Heart left ventricle (tissue), 16 donors: ENCODE measurements at regions not wholly inside any gene's neighbourhood (a gene's known extent, or its start where the extent isn't known, plus 50 kb on each side); places are given as distances from the start of the nearest gene placed in this dataset.

Experiments used
- ATAC-seq, 4 donors: fragments of 200-7000 bp; cut with Tn5 transposase; one replicate each; pipeline ENCODE4 v1.9.1; 2020 to 2022; ENCODE audit warnings: moderate library complexity in 4 of 4, mild to moderate bottlenecking in 3 of 4, moderate number of reproducible peaks in 1 of 4
- DNase-seq, 5 donors: peaks; one replicate each; pipeline ENCODE4 v3.0.0-alpha.2; 2020
- H3K27ac ChIP-seq, 12 donors: fragments of 200-600 bp; sonication (generic) in 4 of 12; one replicate each; pipeline versions ENCODE4 v1.5.0 to v1.8.0; 2016 to 2022; ENCODE audit warnings: mild to moderate bottlenecking in 2 of 12
- H3K27me3 ChIP-seq, 9 donors: fragments of 200-600 bp; sonication (generic) in 2 of 9; one replicate each; pipeline versions ENCODE4 v1.5.1 to v1.8.0; 2016 to 2022; ENCODE audit warnings: mild to moderate bottlenecking in 3 of 9
- H3K36me3 ChIP-seq, 9 donors: fragments of 200-600 bp; sonication (generic) in 2 of 9; one replicate each; pipeline versions ENCODE4 v1.5.0 to v1.8.0; 2018 to 2022; ENCODE audit warnings: mild to moderate bottlenecking in 2 of 9
- H3K4me1 ChIP-seq, 12 donors: fragments of 200-600 bp; sonication (generic) in 4 of 12; one replicate each; pipeline versions ENCODE4 v1.5.0 to v1.8.0; 2016 to 2022; ENCODE audit warnings: mild to moderate bottlenecking in 3 of 12
- H3K4me3 ChIP-seq, 12 donors: fragments of 200-600 bp; sonication (generic) in 4 of 12; one replicate each; pipeline versions ENCODE4 v1.5.0 to v1.8.0; 2017 to 2022; ENCODE audit warnings: mild to moderate bottlenecking in 9 of 12, moderate library complexity in 4 of 12
- H3K9me3 ChIP-seq, 12 donors: fragments of 200-600 bp; sonication (generic) in 4 of 12; one replicate each; pipeline versions ENCODE4 v1.5.0 to v1.8.0; 2016 to 2022; ENCODE audit warnings: mild to moderate bottlenecking in 1 of 12
- POLR2A ChIP-seq, 2 donors: fragments of 450-650 bp; IDR thresholded peaks; one replicate each; pipeline ENCODE4 v1.6.1; 2017; ENCODE audit warnings: antibody characterized with exemption in 2 of 2, mild to moderate bottlenecking in 2 of 2, moderate library complexity in 2 of 2
- WGBS, 4 donors: extraction: QIAGEN DNeasy Blood & Tissue Kit in 2 of 4; methylation state at CpG; one replicate each; pipeline versions ENCODE4 v1.1.5 to v1.1.7; 2013 to 2018; 5-methylcytosine and 5-hydroxymethylcytosine counted together
- intact Hi-C, 10 donors: fragments of 100-400 bp; cut with DNase I; formaldehyde crosslinking; loops; one replicate each; pipeline versions ENCODE4 v1.11.1 to v1.14.2; 2022
- TF ChIP-seq, protein P1 (sequence below), 12 donors: fragments of 200-600 bp; sonication (generic) in 4 of 12; IDR thresholded peaks; one replicate each; pipeline versions ENCODE4 v1.5.0 to v1.8.0; 2018 to 2022; ENCODE audit warnings: antibody characterized with exemption in 12 of 12, mild to moderate bottlenecking in 5 of 12
- donor health status: ischemic (EF 13 %, LVEDD 7.1; RV severe dilation, severe dysfunction).
- donor health status: healthy with polysubstance abuse.
- donor health status: DM: no; HTN: yes; CAD: no.
- donor health status: DM: no; HTN: no; CAD: no.
- donor health status: ischemic (EF 25% LVEDD 6.9; RV normal size, moderate dysfunction).
- donor health status: ischemic (EF 25% LVEDD 5.7; RV mildly dilated, moderate dysfunction).
- donor health status: healthy.
- donor health status: DM: yes; HTN: yes; CAD: no.
- donor health status: ischemic (EF 35%, LVEDD 5.7; RV mildly dilated, moderate dysfunction).
- donor health status: nonischemic (EF 11% LVEDD 7.7; RV severe dilation, severe dysfunction).
- donor health status: DM: yes; HTN: yes; CAD: no.
- donor health status: PGD.
- donor health status: ischemic (EF 29% LVEDD 5.4; RV normal size, mild dysfunction).
- donor health status: nonischemic (EF 23%, LVEDD 6.1; RV moderate dilation, normal function).

DNA sequence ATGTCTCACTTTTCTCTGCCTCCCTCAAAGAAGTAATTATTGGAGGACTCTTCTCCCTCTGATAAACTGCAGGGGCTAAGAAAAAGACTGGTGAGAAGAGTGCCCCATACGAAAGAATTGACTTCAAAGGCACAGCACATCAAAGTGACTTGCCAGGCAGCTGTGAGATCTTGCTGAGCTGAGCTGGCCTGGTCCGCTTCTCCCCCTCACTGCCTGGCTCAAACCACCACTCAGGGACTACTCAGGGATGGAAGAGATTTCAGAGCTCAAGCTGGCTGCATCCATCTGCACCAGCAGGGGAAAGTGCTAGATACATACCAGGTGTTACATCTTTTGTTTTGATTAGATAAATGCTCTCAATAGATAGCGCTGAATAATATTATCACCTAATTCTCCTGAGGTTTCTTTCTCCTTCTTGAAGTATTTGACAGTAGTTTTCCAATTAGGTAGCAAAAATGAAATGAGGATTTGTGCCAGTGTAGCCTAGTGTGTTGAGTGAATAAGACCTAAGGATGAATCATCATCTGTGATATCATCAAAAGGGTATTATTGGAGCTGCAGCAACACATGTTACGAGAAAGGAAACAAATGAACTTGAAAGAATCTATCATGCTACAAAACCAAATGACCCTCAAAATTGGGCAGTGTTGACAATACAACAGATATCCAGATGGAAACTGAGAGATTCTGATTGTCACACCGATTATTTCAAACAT is 379.8 kb downstream of the TBC1D4 start:
- 74 to 82% (median 77%) methylated on average over 5 of the region's 5 CpGs for WGBS, 4 donors
- TF ChIP-seq POLR2A (IDR thresholded peaks at IDR 0.05): no peak
- TF ChIP-seq, protein P1, sequence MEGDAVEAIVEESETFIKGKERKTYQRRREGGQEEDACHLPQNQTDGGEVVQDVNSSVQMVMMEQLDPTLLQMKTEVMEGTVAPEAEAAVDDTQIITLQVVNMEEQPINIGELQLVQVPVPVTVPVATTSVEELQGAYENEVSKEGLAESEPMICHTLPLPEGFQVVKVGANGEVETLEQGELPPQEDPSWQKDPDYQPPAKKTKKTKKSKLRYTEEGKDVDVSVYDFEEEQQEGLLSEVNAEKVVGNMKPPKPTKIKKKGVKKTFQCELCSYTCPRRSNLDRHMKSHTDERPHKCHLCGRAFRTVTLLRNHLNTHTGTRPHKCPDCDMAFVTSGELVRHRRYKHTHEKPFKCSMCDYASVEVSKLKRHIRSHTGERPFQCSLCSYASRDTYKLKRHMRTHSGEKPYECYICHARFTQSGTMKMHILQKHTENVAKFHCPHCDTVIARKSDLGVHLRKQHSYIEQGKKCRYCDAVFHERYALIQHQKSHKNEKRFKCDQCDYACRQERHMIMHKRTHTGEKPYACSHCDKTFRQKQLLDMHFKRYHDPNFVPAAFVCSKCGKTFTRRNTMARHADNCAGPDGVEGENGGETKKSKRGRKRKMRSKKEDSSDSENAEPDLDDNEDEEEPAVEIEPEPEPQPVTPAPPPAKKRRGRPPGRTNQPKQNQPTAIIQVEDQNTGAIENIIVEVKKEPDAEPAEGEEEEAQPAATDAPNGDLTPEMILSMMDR (IDR thresholded peaks at IDR 0.05): no peak
- H3K27me3 ChIP-seq: no peaks in the 10 kb centered on the region
- DNase-seq: no peak
- H3K4me3 ChIP-seq: no peak overlapping the region
- no peak for ATAC-seq
- peaks cover 0 to 5% (median 0%) of the 10 kb centered on the region in 12 donors for H3K4me1 ChIP-seq
- peaks cover 0 to 11% (median 0%) of the 10 kb centered on the region in 12 donors for H3K9me3 ChIP-seq
- intact Hi-C loops: loop anchor here in 1 of 10 donors (10.0 kb wide), 1 partner anchor 517 kb away; no protein-coding TSS in a partner anchor
- no peaks in the 10 kb centered on the region for H3K36me3 ChIP-seq
- H3K27ac ChIP-seq: no peak overlapping the region

DNA sequence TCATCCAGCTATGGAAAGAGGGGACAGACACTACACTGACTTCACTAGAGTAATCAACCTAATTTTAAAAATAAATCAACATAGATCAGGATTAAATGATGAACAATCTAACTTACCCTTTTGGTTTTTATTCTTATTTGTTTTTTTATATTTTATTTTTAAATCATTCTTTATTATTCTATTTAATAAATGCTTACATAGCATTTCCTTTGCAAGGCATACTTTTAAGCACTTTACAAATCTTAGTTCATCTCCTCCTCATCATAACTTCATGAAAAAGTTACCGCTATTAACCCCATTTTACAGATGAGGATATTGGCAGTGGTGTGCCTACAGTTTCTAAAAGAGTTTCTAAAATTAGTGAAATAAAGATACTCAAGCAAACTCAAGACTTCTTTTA is 380.6 kb downstream of the TBC1D4 start:
- Histone ChIP-seq H3K27me3 (no peaks in the 10 kb centered on the region), H3K9me3 (peaks cover 0 to 3% (median 0%) of the 10 kb centered on the region in 12 donors), H3K4me1 (peaks cover 0 to 5% (median 0%) of the 10 kb centered on the region in 12 donors), H3K36me3 (no peaks in the 10 kb centered on the region), H3K4me3 (no peak overlapping the region), H3K27ac (no peak overlapping the region)
- ATAC-seq (no peak), DNase-seq (no peak)
- TF ChIP-seq, protein P1 (IDR thresholded peaks at IDR 0.05): no peak
- TF ChIP-seq POLR2A (IDR thresholded peaks at IDR 0.05): no peak
- 96 to 100% (median 99%) methylated on average over 1 of the region's 1 CpG for WGBS, 4 donors
- intact Hi-C loops: loop anchor here in 1 of 10 donors (10.0 kb wide), 1 partner anchor 517 kb away; no protein-coding TSS in a partner anchor

DNA sequence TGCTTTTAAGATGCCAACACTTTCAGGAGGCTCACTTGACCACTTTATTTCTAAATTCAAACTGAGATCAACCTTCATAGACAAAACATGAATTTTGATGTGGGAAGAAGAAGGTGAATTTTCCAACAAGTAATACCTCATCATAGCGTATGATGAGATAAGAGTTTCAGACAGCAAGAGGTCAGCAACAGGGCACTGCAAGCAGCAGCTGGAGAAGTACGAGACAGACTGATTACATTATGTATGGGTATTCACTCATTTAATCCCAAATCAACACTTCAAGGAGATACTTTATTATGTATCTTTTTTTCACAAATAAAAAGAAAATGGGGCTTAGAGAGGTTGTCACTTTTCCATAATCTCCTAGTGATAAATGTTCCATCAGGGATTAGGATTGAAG is 389.8 kb downstream of the TBC1D4 start:
- DNase-seq (no peak), ATAC-seq (no peak)
- Histone ChIP-seq H3K27ac (no peak overlapping the region), H3K27me3 (no peaks in the 10 kb centered on the region), H3K36me3 (no peaks in the 10 kb centered on the region), H3K4me1 (peaks cover 0 to 8% (median 0%) of the 10 kb centered on the region in 12 donors), H3K4me3 (no peak overlapping the region), H3K9me3 (no peaks in the 10 kb centered on the region)
- TF ChIP-seq, protein P1 (IDR thresholded peaks at IDR 0.05): no peak
- TF ChIP-seq POLR2A (IDR thresholded peaks at IDR 0.05): no peak
- intact Hi-C loops: no loop called here
- 51 to 70% (median 59%) methylated on average over 2 of the region's 2 CpGs for WGBS, 4 donors

DNA sequence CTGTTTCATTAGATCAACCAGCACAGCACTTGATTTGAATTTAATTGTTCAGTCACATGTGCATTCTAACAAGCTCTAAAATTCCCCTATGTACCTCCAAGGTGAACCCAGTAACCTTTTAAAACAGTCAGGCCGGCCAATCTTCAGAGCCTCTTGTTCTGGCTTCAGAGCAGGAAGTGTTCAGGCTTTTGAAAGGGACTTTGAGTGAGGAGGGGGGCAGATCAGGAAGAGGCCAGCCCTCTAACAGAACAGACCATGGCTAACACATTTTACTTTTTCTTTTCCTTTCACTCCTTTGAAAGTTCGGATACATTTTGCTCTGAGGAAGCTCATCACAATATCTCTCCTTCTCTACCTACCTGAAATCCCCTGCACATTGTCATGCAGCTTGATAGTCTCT is 390.3 kb downstream of the TBC1D4 start:
- no peak for DNase-seq

More for the DNA sequence above, 390.3 kb downstream of the TBC1D4 start:
- H3K27ac ChIP-seq: no peak overlapping the region
- H3K27me3 ChIP-seq: no peaks in the 10 kb centered on the region
- intact Hi-C loops: no loop called here
- H3K36me3 ChIP-seq: no peaks in the 10 kb centered on the region
- H3K9me3 ChIP-seq: peaks cover 0 to under 1% (median 0%) of the 10 kb centered on the region in 12 donors
- H3K4me3 ChIP-seq: no peak overlapping the region
- H3K4me1 ChIP-seq: peaks cover 0 to 8% (median 0%) of the 10 kb centered on the region in 12 donors
- 38 to 45% (median 41%) methylated on average over 2 of the region's 2 CpGs for WGBS, 4 donors
- no peak for ATAC-seq
- TF ChIP-seq, protein P1 (IDR thresholded peaks at IDR 0.05): no peak
